ENCODE measurements at regions not wholly inside any gene's neighbourhood (a gene's known extent, or its start where the extent isn't known, plus 50 kb on each side); places are given as distances from the start of the nearest gene placed in this dataset.

GRCh38 chr12:123085730-123086487 lies 65.0 kb downstream of the PITPNM2 start:
- no peak overlapping the region for H3K4me3 ChIP-seq (ENCODE audit: low read depth, low read length)
- DNase-seq (ENCODE audit: low read depth), result no peak
- no peak for TF ChIP-seq CTCF (IDR thresholded peaks at IDR 0.05; ENCODE audit: control insufficient read depth, extremely low read depth, insufficient read depth)

GRCh38 chr12:123085066-123085465 lies 65.8 kb downstream of the PITPNM2 start:
- no peak for TF ChIP-seq CTCF (IDR thresholded peaks at IDR 0.05; ENCODE audit: control insufficient read depth, extremely low read depth, insufficient read depth)
- DNase-seq (ENCODE audit: low read depth), result no peak
- no peak overlapping the region for H3K4me3 ChIP-seq (ENCODE audit: low read depth, low read length)

- no peak overlapping the region for H3K4me3 ChIP-seq (ENCODE audit: low read depth, low read length)
- no peak for DNase-seq (ENCODE audit: low read depth)
- TF ChIP-seq CTCF (IDR thresholded peaks at IDR 0.05; ENCODE audit: control insufficient read depth, extremely low read depth, insufficient read depth), result no peak
Measured at GRCh38 chr12:123083661-123084571, 67.0 kb downstream of the PITPNM2 start.

GRCh38 chr12:123080634-123081033 lies 70.3 kb downstream of the PITPNM2 start:
- no peak overlapping the region for H3K4me3 ChIP-seq (ENCODE audit: low read depth, low read length)
- no peak for TF ChIP-seq CTCF (IDR thresholded peaks at IDR 0.05; ENCODE audit: control insufficient read depth, extremely low read depth, insufficient read depth)
- no peak for DNase-seq (ENCODE audit: low read depth)

GRCh38 chr12:123078531-123079155 lies 72.2 kb downstream of the PITPNM2 start:
- no peak for TF ChIP-seq CTCF (IDR thresholded peaks at IDR 0.05; ENCODE audit: control insufficient read depth, extremely low read depth, insufficient read depth)
- no peak overlapping the region for H3K4me3 ChIP-seq (ENCODE audit: low read depth, low read length)
- DNase-seq (ENCODE audit: low read depth), result no peak

GRCh38 chr12:123078120-123078465 lies 72.8 kb downstream of the PITPNM2 start:
- no peak overlapping the region for H3K4me3 ChIP-seq (ENCODE audit: low read depth, low read length)
- TF ChIP-seq CTCF (IDR thresholded peaks at IDR 0.05; ENCODE audit: control insufficient read depth, extremely low read depth, insufficient read depth), result no peak
- no peak for DNase-seq (ENCODE audit: low read depth)

Data from LNCaP clone FGC (cell line).